ENCODE measurements at regions not wholly inside any gene's neighbourhood (a gene's known extent, or its start where the extent isn't known, plus 50 kb on each side); places are given as distances from the start of the nearest gene placed in this dataset.

GRCh38 chr16:26752166-26752565 lies 314.6 kb upstream of the C16orf82 start:
- no peak for DNase-seq (ENCODE audit: extremely low read depth in 1 of 2, low read depth in 1 of 2)

GRCh38 chr16:26756633-26757032 lies 310.1 kb upstream of the C16orf82 start:
- no peak for DNase-seq (ENCODE audit: extremely low read depth in 1 of 2, low read depth in 1 of 2)

- no peak for DNase-seq (ENCODE audit: extremely low read depth in 1 of 2, low read depth in 1 of 2)
Observed at GRCh38 chr16:26762594-26762993, 304.1 kb upstream of the C16orf82 start.

GRCh38 chr16:26765087-26765486 lies 301.6 kb upstream of the C16orf82 start:
- DNase-seq (ENCODE audit: extremely low read depth in 1 of 2, low read depth in 1 of 2) = no peak

GRCh38 chr16:26768385-26769010 lies 298.2 kb upstream of the C16orf82 start:
- DNase-seq (ENCODE audit: extremely low read depth in 1 of 2, low read depth in 1 of 2) = no peak

GRCh38 chr16:26770547-26770946 lies 296.2 kb upstream of the C16orf82 start:
- no peak for DNase-seq (ENCODE audit: extremely low read depth in 1 of 2, low read depth in 1 of 2)

- no peak for DNase-seq (ENCODE audit: extremely low read depth in 1 of 2, low read depth in 1 of 2)
Observed at GRCh38 chr16:26772503-26772902, 294.2 kb upstream of the C16orf82 start.

GRCh38 chr16:26777821-26778220 lies 288.9 kb upstream of the C16orf82 start:
- DNase-seq (ENCODE audit: extremely low read depth in 1 of 2, low read depth in 1 of 2) = no peak

GRCh38 chr16:26787924-26788323 lies 278.8 kb upstream of the C16orf82 start:
- DNase-seq (ENCODE audit: extremely low read depth in 1 of 2, low read depth in 1 of 2) = no peak

- DNase-seq (ENCODE audit: extremely low read depth in 1 of 2, low read depth in 1 of 2) = no peak
Observed at GRCh38 chr16:26791169-26791568, 275.6 kb upstream of the C16orf82 start.

GRCh38 chr16:26795184-26795583 lies 271.5 kb upstream of the C16orf82 start:
- DNase-seq (ENCODE audit: extremely low read depth in 1 of 2, low read depth in 1 of 2) = no peak

GRCh38 chr16:26801628-26802027 lies 265.1 kb upstream of the C16orf82 start:
- no peak for DNase-seq (ENCODE audit: extremely low read depth in 1 of 2, low read depth in 1 of 2)

- no peak for DNase-seq (ENCODE audit: extremely low read depth in 1 of 2, low read depth in 1 of 2)
Observed at GRCh38 chr16:26802440-26802839, 264.3 kb upstream of the C16orf82 start.

- no peak for DNase-seq (ENCODE audit: extremely low read depth in 1 of 2, low read depth in 1 of 2)
Observed at GRCh38 chr16:26802965-26803364, 263.8 kb upstream of the C16orf82 start.

- no peak for DNase-seq (ENCODE audit: extremely low read depth in 1 of 2, low read depth in 1 of 2)
Observed at GRCh38 chr16:26806657-26807056, 260.1 kb upstream of the C16orf82 start.

GRCh38 chr16:26809461-26809860 lies 257.3 kb upstream of the C16orf82 start:
- no peak for DNase-seq (ENCODE audit: extremely low read depth in 1 of 2, low read depth in 1 of 2)

- DNase-seq (ENCODE audit: extremely low read depth in 1 of 2, low read depth in 1 of 2) = no peak
Observed at GRCh38 chr16:26816266-26816665, 250.5 kb upstream of the C16orf82 start.

- no peak for DNase-seq (ENCODE audit: extremely low read depth in 1 of 2, low read depth in 1 of 2)
Observed at GRCh38 chr16:26816885-26817571, 249.7 kb upstream of the C16orf82 start.

- DNase-seq (ENCODE audit: extremely low read depth in 1 of 2, low read depth in 1 of 2) = no peak
Observed at GRCh38 chr16:26818393-26818792, 248.3 kb upstream of the C16orf82 start.

- no peak for DNase-seq (ENCODE audit: extremely low read depth in 1 of 2, low read depth in 1 of 2)
Observed at GRCh38 chr16:26824469-26824868, 242.3 kb upstream of the C16orf82 start.

- no peak for DNase-seq (ENCODE audit: extremely low read depth in 1 of 2, low read depth in 1 of 2)
Observed at GRCh38 chr16:26826500-26826899, 240.2 kb upstream of the C16orf82 start.

- DNase-seq (ENCODE audit: extremely low read depth in 1 of 2, low read depth in 1 of 2) = no peak
Observed at GRCh38 chr16:26827386-26827785, 239.3 kb upstream of the C16orf82 start.
